SU-DHL-6 (cell line): ENCODE measurements at regions not wholly inside any gene's neighbourhood (a gene's known extent, or its start where the extent isn't known, plus 50 kb on each side); places are given as distances from the start of the nearest gene placed in this dataset.

Source experiments
- H2AFZ ChIP-seq: fragments of 200-600 bp; sonication (generic); 2 replicates; pipeline ENCODE4 v1.6.1; 2014; ENCODE audit warnings: low read depth, mild to moderate bottlenecking, moderate library complexity, mixed read lengths, antibody characterized with exemption, low read length; ENCODE audit not compliant: severe bottlenecking
- H3F3A ChIP-seq: fragments of 200-600 bp; shearing (Covaris generic); 2 replicates; pipeline ENCODE4 v1.6.0; 2016; ENCODE audit warnings: antibody characterized with exemption, mild to moderate bottlenecking; ENCODE audit not compliant: insufficient read depth
- H3K27ac ChIP-seq: fragments of 200-600 bp; sonication (generic); 2 replicates; pipeline ENCODE4 v1.5.1; 2016; ENCODE audit warnings: low read depth, mild to moderate bottlenecking, low read length, moderate library complexity, mixed read lengths
- H3K27me3 ChIP-seq: fragments of 200-600 bp; sonication (generic), shearing (Covaris generic); 2 replicates; pipeline ENCODE4 v1.6.0; 2014; ENCODE audit warnings: mild to moderate bottlenecking, low read length
- H3K36me3 ChIP-seq: fragments of 200-600 bp; sonication (generic); 2 replicates; pipeline ENCODE4 v1.6.1; 2014; ENCODE audit warnings: mild to moderate bottlenecking, low read length, mixed read lengths
- H3K4me2 ChIP-seq: fragments of 300-600, 200-600 bp; shearing (Covaris generic), sonication (generic); 2 replicates; pipeline ENCODE4 v1.6.0; 2014; ENCODE audit warnings: low read length, low read depth, mild to moderate bottlenecking; ENCODE audit not compliant: poor library complexity, severe bottlenecking
- H3K4me3 ChIP-seq: fragments of 200-600 bp; sonication (generic); 2 replicates; pipeline ENCODE4 v1.5.1; 2014; ENCODE audit warnings: antibody characterized with exemption, low read length, mild to moderate bottlenecking, mixed read lengths; ENCODE audit not compliant: insufficient read depth, poor library complexity, severe bottlenecking
- H3K79me2 ChIP-seq: fragments of 200-600 bp; sonication (generic); 2 replicates; pipeline ENCODE4 v1.6.1; 2014; ENCODE audit warnings: mild to moderate bottlenecking, low read length, moderate library complexity; ENCODE audit not compliant: insufficient read depth
- H3K9ac ChIP-seq: fragments of 200-600 bp; sonication (generic); 2 replicates; pipeline ENCODE4 v1.7.0; 2014; ENCODE audit warnings: mild to moderate bottlenecking, low read length
- H3K9me2 ChIP-seq: fragments of 200-600 bp; sonication (generic); replicated peaks from 2 replicates; pipeline ENCODE4 v1.6.1; 2014; ENCODE audit warnings: low read length; ENCODE audit not compliant: insufficient read depth
- H3K9me3 ChIP-seq: fragments of 200-600 bp; sonication (generic); 2 replicates; pipeline ENCODE4 v1.6.1; 2014; ENCODE audit warnings: low read length, mixed read lengths; ENCODE audit not compliant: insufficient read depth
- H4K20me1 ChIP-seq: fragments of 200-600 bp; sonication (generic); 2 replicates; pipeline ENCODE4 v1.6.1; 2014; ENCODE audit warnings: low read depth, mild to moderate bottlenecking, antibody characterized with exemption, low read length, moderate library complexity, mixed read lengths
- EZH2phosphoT487 ChIP-seq: fragments of 200-600 bp; sonication (generic), shearing (Covaris generic); conservative IDR thresholded peaks from 2 replicates; pipeline ENCODE4 v1.6.1; 2018; ENCODE audit warnings: mild to moderate bottlenecking, antibody characterized with exemption, low read length, moderate library complexity, mixed read lengths
- TF ChIP-seq, protein P1 (sequence below): fragments of 200-600 bp; sonication (generic); IDR thresholded peaks from one replicate; pipeline ENCODE4 v1.5.1; 2017; ENCODE audit warnings: antibody characterized with exemption, mild to moderate bottlenecking, low read length, moderate library complexity; ENCODE audit not compliant: insufficient read depth, poor library complexity, severe bottlenecking

DNA sequence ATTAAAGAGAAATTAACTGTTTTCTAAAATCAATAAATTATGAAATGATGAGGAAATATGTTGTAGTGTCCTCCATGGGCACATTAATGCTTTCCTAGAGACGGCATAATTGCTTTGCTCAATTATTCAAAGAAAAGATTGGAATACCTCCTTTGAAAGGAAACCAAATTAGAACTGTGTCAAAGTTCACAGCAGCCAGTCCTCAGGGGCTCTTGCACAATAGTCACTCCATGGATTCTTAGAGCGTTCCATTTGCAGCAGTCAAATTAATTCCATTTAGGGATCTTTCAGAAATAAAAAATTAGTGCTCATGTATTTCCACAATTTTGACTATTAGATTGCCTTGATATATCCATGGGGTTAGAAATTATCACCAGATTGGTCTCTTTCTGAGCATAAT lies 841.6 kb upstream of the DPPA4 start:
- Histone ChIP-seq H3K4me2 (no peak overlapping the region), H3K79me2 (no peaks in the 10 kb centered on the region), H3K9ac (no peak overlapping the region), H3K9me3 (no peaks in the 10 kb centered on the region), H3F3A (no peaks in the 10 kb centered on the region), H2AFZ (no peak overlapping the region), H4K20me1 (no peaks in the 10 kb centered on the region), H3K36me3 (no peaks in the 10 kb centered on the region), H3K27me3 (no peaks in the 10 kb centered on the region), H3K27ac (no peak overlapping the region), H3K9me2 (no peaks in the 10 kb centered on the region), H3K4me3 (no peak overlapping the region)
- TF ChIP-seq, protein P1, sequence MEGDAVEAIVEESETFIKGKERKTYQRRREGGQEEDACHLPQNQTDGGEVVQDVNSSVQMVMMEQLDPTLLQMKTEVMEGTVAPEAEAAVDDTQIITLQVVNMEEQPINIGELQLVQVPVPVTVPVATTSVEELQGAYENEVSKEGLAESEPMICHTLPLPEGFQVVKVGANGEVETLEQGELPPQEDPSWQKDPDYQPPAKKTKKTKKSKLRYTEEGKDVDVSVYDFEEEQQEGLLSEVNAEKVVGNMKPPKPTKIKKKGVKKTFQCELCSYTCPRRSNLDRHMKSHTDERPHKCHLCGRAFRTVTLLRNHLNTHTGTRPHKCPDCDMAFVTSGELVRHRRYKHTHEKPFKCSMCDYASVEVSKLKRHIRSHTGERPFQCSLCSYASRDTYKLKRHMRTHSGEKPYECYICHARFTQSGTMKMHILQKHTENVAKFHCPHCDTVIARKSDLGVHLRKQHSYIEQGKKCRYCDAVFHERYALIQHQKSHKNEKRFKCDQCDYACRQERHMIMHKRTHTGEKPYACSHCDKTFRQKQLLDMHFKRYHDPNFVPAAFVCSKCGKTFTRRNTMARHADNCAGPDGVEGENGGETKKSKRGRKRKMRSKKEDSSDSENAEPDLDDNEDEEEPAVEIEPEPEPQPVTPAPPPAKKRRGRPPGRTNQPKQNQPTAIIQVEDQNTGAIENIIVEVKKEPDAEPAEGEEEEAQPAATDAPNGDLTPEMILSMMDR, result no peak
- no peak for TF ChIP-seq EZH2phosphoT487

DNA sequence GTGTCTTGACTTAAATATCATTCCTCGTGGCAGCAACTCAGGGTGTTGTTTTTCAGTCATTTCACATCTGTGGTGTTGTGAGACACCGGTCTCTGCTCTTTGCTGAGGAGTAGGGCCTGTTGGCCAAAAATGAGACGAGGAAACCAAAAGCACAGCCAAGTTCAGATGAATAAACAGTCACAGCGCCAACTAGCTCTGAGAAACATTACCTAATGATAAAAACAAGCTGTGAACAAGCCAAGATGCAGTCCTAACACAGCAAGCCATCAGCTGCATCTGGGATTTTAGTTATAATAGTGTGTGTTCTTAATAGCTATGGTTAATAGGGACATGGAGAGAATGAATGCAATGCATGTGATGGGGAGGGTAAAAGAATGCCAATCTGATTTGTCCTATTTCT lies 843.4 kb upstream of the DPPA4 start:
- Histone ChIP-seq H3K9ac (no peak overlapping the region), H3K9me3 (no peaks in the 10 kb centered on the region), H3K4me2 (no peak overlapping the region), H3K9me2 (no peaks in the 10 kb centered on the region), H3K36me3 (no peaks in the 10 kb centered on the region), H4K20me1 (no peaks in the 10 kb centered on the region), H2AFZ (no peak overlapping the region), H3K4me3 (no peak overlapping the region), H3K27ac (no peak overlapping the region), H3F3A (no peaks in the 10 kb centered on the region), H3K27me3 (no peaks in the 10 kb centered on the region), H3K79me2 (no peaks in the 10 kb centered on the region)
- TF ChIP-seq EZH2phosphoT487, result no peak
- TF ChIP-seq, protein P1, result no peak

DNA sequence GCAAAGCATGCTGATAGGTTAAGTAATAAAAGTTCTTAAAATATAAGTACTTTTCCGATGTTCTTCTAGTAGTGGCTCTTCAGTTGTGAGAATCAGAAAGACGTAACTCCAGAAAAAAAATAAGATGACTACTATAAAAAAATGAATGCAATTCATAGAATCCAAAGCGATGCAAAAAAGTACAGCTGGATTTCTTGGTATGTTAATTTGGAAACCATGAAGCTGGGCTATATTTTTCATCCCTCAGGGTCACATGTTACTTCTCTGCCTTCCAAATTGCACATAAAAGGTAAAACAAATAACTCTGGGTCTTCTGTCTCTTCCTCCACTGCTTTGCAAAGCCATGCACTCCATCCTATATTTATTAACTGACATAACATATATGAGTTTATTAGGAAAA lies 843.9 kb upstream of the DPPA4 start:
- no peaks in the 10 kb centered on the region for H3K9me2 ChIP-seq
- no peaks in the 10 kb centered on the region for H3F3A ChIP-seq
- no peak overlapping the region for H3K9ac ChIP-seq
- H3K27ac ChIP-seq, result no peak overlapping the region
- H3K79me2 ChIP-seq, result no peaks in the 10 kb centered on the region
- no peaks in the 10 kb centered on the region for H3K36me3 ChIP-seq
- no peak for TF ChIP-seq EZH2phosphoT487
- TF ChIP-seq, protein P1, result no peak
- no peak overlapping the region for H3K4me2 ChIP-seq
- H2AFZ ChIP-seq, result no peak overlapping the region
- H4K20me1 ChIP-seq, result no peaks in the 10 kb centered on the region
- no peak overlapping the region for H3K4me3 ChIP-seq
- H3K27me3 ChIP-seq, result no peaks in the 10 kb centered on the region
- H3K9me3 ChIP-seq, result no peaks in the 10 kb centered on the region

DNA sequence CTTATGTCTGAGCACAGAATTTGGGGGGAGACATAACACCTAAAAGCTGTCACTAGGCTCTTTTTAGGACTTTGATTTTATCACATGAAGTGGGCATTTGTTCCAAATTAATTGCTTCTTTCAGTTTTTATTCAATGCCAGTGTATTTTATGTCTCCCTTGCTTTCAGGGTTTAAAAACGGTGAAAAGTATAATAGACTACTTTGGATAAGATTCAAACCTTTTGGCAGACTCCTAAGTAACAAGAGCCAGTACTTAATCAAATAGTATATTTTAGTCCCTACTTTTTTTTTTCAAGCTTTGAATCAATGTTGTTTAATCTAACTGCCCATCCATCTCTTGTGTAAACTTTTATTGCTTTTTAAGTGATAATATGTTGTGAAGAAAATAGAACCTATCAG lies 847.2 kb upstream of the DPPA4 start:
- no peak overlapping the region for H3K4me2 ChIP-seq

More for the DNA sequence above, 847.2 kb upstream of the DPPA4 start:
- Histone ChIP-seq H2AFZ (no peak overlapping the region), H3K27me3 (no peaks in the 10 kb centered on the region), H3K9me3 (no peaks in the 10 kb centered on the region), H3K36me3 (no peaks in the 10 kb centered on the region), H3F3A (no peaks in the 10 kb centered on the region), H3K27ac (no peak overlapping the region), H3K9ac (no peak overlapping the region), H3K9me2 (no peaks in the 10 kb centered on the region), H3K4me3 (no peak overlapping the region), H3K79me2 (no peaks in the 10 kb centered on the region), H4K20me1 (no peaks in the 10 kb centered on the region)
- TF ChIP-seq, protein P1, result no peak
- no peak for TF ChIP-seq EZH2phosphoT487
